Fibroblast of villous mesenchyme (primary cell): ENCODE measurements at regions not wholly inside any gene's neighbourhood (a gene's known extent, or its start where the extent isn't known, plus 50 kb on each side); places are given as distances from the start of the nearest gene placed in this dataset.

ENCODE experiments used
- DNase-seq: peaks from one replicate; pipeline ENCODE4 v3.0.0-alpha.2; 2010; ENCODE audit warnings: low read depth
- H3K4me3 ChIP-seq: 2 replicates; pipeline ENCODE4 v1.5.1; 2011; ENCODE audit warnings: low read depth, mild to moderate bottlenecking, low read length
- CTCF ChIP-seq: IDR thresholded peaks from 2 replicates; pipeline ENCODE4 v1.5.1; 2012; ENCODE audit warnings: low read depth, mild to moderate bottlenecking, low read length; ENCODE audit not compliant: insufficient read depth

GRCh38 chr5:106853266-106853665, 817.5 kb downstream of the EFNA5 start:
- no peak for TF ChIP-seq CTCF
- DNase-seq = no peak
- H3K4me3 ChIP-seq = no peak overlapping the region

- no peak for TF ChIP-seq CTCF
- H3K4me3 ChIP-seq = no peak overlapping the region
- no peak for DNase-seq
Observed at GRCh38 chr5:106849266-106849665, 821.5 kb downstream of the EFNA5 start.

- no peak for DNase-seq
- H3K4me3 ChIP-seq = no peak overlapping the region
- no peak for TF ChIP-seq CTCF
Observed at GRCh38 chr5:106843812-106844416, 826.8 kb downstream of the EFNA5 start.

- no peak overlapping the region for H3K4me3 ChIP-seq
- no peak for TF ChIP-seq CTCF
- DNase-seq = no peak
Observed at GRCh38 chr5:106833517-106833916, 837.2 kb downstream of the EFNA5 start.

- no peak overlapping the region for H3K4me3 ChIP-seq
- no peak for TF ChIP-seq CTCF
- DNase-seq = no peak
Observed at GRCh38 chr5:106827061-106827460, 843.7 kb downstream of the EFNA5 start.

- no peak for TF ChIP-seq CTCF
- DNase-seq = peak; percentile 3
- no peak overlapping the region for H3K4me3 ChIP-seq
Observed at GRCh38 chr5:106825374-106825773, 845.4 kb downstream of the EFNA5 start.

GRCh38 chr5:106822851-106823250, 847.9 kb downstream of the EFNA5 start:
- DNase-seq = peak; percentile 2
- no peak overlapping the region for H3K4me3 ChIP-seq
- no peak for TF ChIP-seq CTCF
